ENCODE measurements at regions not wholly inside any gene's neighbourhood (a gene's known extent, or its start where the extent isn't known, plus 50 kb on each side); places are given as distances from the start of the nearest gene placed in this dataset.

GRCh38 chr10:129107525-129107924 is 359.5 kb upstream of the MGMT start:
- Mint-ChIP-seq H3K4me3 (no peak overlapping the region), H3K9me3 (no peaks in the 10 kb centered on the region), H3K4me1 (no peaks in the 10 kb centered on the region), H3K36me3 (ENCODE audit: low read depth) (no peaks in the 10 kb centered on the region), H3K27me3 (ENCODE audit: low read depth) (no peaks in the 10 kb centered on the region), H3K27ac (ENCODE audit: unreplicated experiment) (no peak overlapping the region)
- DNase-seq (ENCODE audit: low read depth, low spot score) = no peak
- TF ChIP-seq CTCF (conservative IDR thresholded peaks at IDR 0.05) = no peak

- no peak overlapping the region for H3K4me3 Mint-ChIP-seq
- H3K27ac Mint-ChIP-seq (ENCODE audit: unreplicated experiment) = no peak overlapping the region
- H3K9me3 Mint-ChIP-seq = no peaks in the 10 kb centered on the region
- no peaks in the 10 kb centered on the region for H3K4me1 Mint-ChIP-seq
- DNase-seq (ENCODE audit: low read depth, low spot score) = no peak
- no peak for TF ChIP-seq CTCF (conservative IDR thresholded peaks at IDR 0.05)
- H3K27me3 Mint-ChIP-seq (ENCODE audit: low read depth) = no peaks in the 10 kb centered on the region
- no peaks in the 10 kb centered on the region for H3K36me3 Mint-ChIP-seq (ENCODE audit: low read depth)
Measured at GRCh38 chr10:129108378-129108777, 358.7 kb upstream of the MGMT start.

- Mint-ChIP-seq H3K27me3 (ENCODE audit: low read depth) (no peaks in the 10 kb centered on the region), H3K9me3 (no peaks in the 10 kb centered on the region), H3K27ac (ENCODE audit: unreplicated experiment) (no peak overlapping the region), H3K4me3 (no peak overlapping the region), H3K4me1 (no peaks in the 10 kb centered on the region), H3K36me3 (ENCODE audit: low read depth) (no peaks in the 10 kb centered on the region)
- DNase-seq (ENCODE audit: low read depth, low spot score) = no peak
- TF ChIP-seq CTCF (conservative IDR thresholded peaks at IDR 0.05) = no peak
Measured at GRCh38 chr10:129108994-129109393, 358.0 kb upstream of the MGMT start.

DNA sequence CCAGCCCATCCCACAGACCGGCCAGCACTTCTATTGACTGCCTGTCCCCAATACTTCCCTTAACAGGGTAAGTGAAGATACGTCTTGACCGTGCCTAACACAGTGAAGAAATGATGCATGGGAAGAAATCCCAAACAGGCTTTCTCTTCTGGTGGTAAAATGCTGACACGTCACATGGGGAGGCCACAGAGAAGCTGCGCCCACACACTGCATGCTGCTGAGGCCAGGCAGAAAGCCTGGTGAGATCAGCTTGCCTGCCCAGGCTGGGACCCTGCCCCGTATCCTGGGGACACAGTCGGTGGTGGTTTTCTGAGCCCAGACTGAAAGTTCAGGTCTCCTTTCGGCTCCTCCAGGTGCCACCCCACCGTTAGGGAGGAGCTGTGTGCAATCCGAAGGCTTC is 356.3 kb upstream of the MGMT start:
- no peaks in the 10 kb centered on the region for H3K4me1 Mint-ChIP-seq
- no peaks in the 10 kb centered on the region for H3K36me3 Mint-ChIP-seq (ENCODE audit: low read depth)
- no peak overlapping the region for H3K27ac Mint-ChIP-seq (ENCODE audit: unreplicated experiment)
- no peaks in the 10 kb centered on the region for H3K27me3 Mint-ChIP-seq (ENCODE audit: low read depth)
- no peak for TF ChIP-seq CTCF (conservative IDR thresholded peaks at IDR 0.05)
- no peaks in the 10 kb centered on the region for H3K9me3 Mint-ChIP-seq
- H3K4me3 Mint-ChIP-seq = no peak overlapping the region
- no peak for DNase-seq (ENCODE audit: low read depth, low spot score)

DNA sequence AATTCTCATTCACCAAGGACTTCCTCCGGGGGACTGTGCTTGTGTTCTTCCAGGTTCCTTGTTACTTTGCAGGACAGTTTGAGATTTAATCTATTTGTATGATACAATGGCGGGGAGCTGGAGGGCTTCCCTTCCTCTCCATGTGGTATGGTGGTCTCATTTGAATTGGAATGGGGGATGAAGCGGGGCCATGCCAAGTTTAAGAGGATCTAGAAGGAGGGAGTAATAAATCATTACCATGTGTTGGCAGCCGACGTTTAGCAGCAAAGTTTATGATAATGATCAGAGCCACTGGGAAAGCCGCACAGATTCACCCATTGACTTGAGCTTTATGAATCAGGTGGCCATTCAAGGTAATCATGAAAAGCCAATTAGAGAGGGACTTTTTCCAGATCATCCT is 355.1 kb upstream of the MGMT start:
- H3K4me3 Mint-ChIP-seq = no peak overlapping the region
- no peaks in the 10 kb centered on the region for H3K36me3 Mint-ChIP-seq (ENCODE audit: low read depth)
- no peak for DNase-seq (ENCODE audit: low read depth, low spot score)
- H3K4me1 Mint-ChIP-seq = no peaks in the 10 kb centered on the region
- no peaks in the 10 kb centered on the region for H3K27me3 Mint-ChIP-seq (ENCODE audit: low read depth)
- TF ChIP-seq CTCF (conservative IDR thresholded peaks at IDR 0.05) = no peak
- no peaks in the 10 kb centered on the region for H3K9me3 Mint-ChIP-seq
- no peak overlapping the region for H3K27ac Mint-ChIP-seq (ENCODE audit: unreplicated experiment)

- Mint-ChIP-seq H3K9me3 (peaks cover 2% of the 10 kb centered on the region), H3K4me1 (no peaks in the 10 kb centered on the region), H3K27me3 (ENCODE audit: low read depth) (no peaks in the 10 kb centered on the region), H3K27ac (ENCODE audit: unreplicated experiment) (no peak overlapping the region), H3K36me3 (ENCODE audit: low read depth) (no peaks in the 10 kb centered on the region), H3K4me3 (no peak overlapping the region)
- DNase-seq (ENCODE audit: low read depth, low spot score) = no peak
- no peak for TF ChIP-seq CTCF (conservative IDR thresholded peaks at IDR 0.05)
Measured at GRCh38 chr10:129114588-129114987, 352.5 kb upstream of the MGMT start.

Data from neural crest cell (in vitro differentiated cells).